Stromal cell of bone marrow (primary cell): ENCODE measurements at regions not wholly inside any gene's neighbourhood (a gene's known extent, or its start where the extent isn't known, plus 50 kb on each side); places are given as distances from the start of the nearest gene placed in this dataset.

Source experiments
- DNase-seq: peaks from one replicate; pipeline ENCODE4 v3.0.0-alpha.2; 2012; ENCODE audit warnings: low read depth

GRCh38 chr9:99720455-99721050 lies 101.1 kb upstream of the NR4A3 start:
- DNase-seq, result peak; percentile 33

GRCh38 chr9:99721898-99722297 lies 99.8 kb upstream of the NR4A3 start:
- DNase-seq, result no peak

DNA sequence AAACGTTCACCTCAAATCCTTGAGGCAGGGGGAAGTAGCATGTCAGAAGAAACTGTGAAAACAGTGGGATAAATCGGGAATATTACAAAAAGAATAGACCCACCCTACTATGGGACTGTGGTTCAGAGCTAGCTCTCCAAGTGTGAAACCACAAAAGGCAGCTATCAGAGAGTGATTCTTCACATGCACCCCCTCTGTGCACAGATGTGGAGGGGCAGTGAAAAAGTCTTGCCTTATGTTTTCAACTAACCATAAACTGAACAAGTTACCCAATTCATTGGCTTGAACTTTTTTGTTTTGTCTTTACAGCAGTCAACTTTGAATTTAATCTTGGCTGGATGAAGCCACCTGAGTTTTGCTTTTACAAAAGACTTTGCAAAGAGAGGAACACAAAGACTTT lies 98.8 kb upstream of the NR4A3 start:
- no peak for DNase-seq

GRCh38 chr9:99724640-99725039 lies 97.0 kb upstream of the NR4A3 start:
- no peak for DNase-seq

- DNase-seq, result no peak
Measured at GRCh38 chr9:99725852-99726251, 95.8 kb upstream of the NR4A3 start.

GRCh38 chr9:99726758-99727157 lies 94.9 kb upstream of the NR4A3 start:
- no peak for DNase-seq

GRCh38 chr9:99730062-99730461 lies 91.6 kb upstream of the NR4A3 start:
- DNase-seq, result no peak

DNA sequence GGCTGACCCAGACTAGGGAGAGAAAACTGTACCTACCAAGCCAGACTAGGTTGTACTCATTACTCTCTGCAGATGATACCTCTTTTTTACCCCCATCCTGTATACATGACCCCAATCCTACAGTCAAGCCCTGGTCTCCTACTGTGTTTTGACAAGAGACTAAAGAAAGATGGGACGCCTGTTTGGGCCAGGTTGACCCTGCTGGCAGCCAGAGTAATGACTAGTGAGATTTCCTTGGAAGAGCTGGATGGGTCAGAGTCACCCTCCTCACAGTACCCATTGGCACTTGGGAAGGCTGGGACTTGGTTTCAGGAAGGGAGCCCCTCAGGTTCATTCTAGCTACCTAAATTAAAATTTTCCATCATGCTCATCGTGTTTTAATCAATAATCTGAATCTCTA lies 89.7 kb upstream of the NR4A3 start:
- DNase-seq, result no peak

- DNase-seq, result no peak
Measured at GRCh38 chr9:99732715-99733114, 89.0 kb upstream of the NR4A3 start.

DNA sequence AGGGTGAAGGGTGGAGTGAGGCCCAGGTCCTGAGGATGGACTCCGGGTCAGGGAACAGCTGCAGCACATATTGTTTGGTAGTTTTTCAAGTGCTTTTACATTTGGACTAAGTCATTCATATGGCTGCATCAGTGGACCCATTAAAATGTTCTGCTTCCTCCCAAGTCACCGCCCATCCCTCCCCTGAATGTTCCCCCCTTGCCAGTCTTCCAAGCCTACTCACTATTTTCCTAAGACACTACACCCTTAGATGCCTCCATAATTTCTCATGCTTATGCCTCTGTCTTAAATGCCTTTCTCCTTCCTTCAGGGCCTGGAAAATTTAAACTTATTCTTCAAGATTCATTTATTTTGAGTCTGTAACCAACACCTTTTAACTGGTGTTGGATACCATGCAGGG lies 86.6 kb upstream of the NR4A3 start:
- DNase-seq, result no peak

DNA sequence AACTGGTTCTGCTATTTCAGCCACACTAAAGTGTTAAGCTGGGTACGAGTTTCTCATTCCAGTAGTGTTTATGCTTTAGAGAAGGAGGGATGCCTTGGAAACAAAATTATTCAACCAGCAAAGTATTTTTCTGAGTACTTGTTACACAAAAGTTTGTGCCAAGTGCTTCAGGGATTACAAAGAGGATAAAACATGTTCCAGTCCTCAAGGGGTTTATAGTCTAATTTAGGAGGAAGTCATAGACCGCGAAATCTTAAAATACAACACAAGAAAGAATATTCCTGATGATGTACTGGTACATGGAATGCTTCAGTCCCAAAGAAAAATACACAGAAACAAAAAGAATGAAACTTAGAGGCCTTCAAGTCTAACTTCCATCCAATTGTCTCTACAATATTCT lies 85.4 kb upstream of the NR4A3 start:
- peak; percentile 58 for DNase-seq

GRCh38 chr9:99737649-99738048 lies 84.0 kb upstream of the NR4A3 start:
- DNase-seq, result no peak

GRCh38 chr9:99743006-99743405 lies 78.7 kb upstream of the NR4A3 start:
- no peak for DNase-seq

DNA sequence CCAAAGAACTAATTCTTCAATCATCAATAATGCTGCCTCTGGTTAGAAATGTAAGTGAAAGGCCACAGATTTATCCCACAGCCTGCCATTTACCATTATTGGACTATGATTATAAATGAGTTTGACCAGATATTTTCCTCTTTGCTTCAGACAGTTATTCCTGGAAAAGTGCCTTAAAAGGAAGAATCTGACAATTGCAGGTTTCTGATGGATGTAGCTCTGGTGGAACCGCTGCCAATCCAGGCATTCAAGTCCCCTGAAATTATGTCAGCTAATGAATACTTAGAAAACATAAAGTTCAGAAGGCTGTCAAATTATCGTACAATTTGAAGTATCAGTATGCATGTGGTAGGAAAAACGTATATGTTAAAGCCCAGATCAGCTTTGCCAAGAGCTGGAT lies 78.2 kb upstream of the NR4A3 start:
- no peak for DNase-seq

- DNase-seq, result no peak
Measured at GRCh38 chr9:99744132-99744531, 77.6 kb upstream of the NR4A3 start.

DNA sequence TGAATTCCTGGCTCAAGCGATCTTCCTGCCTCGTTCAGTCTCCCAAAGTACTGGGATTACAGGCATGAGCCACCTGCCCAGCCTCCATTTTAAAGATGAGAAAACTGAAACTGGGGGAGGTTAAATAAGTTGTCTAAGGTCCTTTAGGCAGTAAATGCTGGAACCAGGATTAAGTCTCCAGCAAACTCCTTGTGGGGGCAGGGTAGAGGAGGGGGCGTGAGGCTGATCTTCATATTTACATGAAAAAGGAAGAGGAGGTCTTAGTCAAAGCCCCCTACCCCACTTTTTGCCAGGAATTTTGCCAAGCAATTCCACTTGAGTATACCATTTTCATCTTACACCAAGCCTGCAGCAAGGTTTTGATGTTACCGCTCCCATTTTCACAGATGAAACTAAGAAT lies 76.6 kb upstream of the NR4A3 start:
- DNase-seq, result no peak

DNA sequence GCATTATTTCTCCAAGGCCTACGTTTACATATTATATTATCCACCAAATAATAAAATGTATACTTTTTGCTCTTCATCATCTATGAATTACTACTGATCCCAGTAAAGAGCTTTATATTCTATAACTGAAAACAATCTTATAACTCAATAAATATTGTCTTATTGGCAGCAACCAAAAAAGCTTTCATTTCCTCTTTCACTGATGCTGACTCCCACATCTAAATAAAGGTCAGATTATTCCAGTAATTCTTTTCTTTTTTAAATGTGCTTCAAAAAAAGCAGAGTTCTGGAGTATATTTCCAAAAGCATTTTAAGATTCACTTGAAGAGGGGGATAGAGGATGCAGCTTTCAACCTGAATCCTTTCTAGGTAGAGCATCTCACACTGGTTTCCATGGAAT lies 75.3 kb upstream of the NR4A3 start:
- no peak for DNase-seq

DNA sequence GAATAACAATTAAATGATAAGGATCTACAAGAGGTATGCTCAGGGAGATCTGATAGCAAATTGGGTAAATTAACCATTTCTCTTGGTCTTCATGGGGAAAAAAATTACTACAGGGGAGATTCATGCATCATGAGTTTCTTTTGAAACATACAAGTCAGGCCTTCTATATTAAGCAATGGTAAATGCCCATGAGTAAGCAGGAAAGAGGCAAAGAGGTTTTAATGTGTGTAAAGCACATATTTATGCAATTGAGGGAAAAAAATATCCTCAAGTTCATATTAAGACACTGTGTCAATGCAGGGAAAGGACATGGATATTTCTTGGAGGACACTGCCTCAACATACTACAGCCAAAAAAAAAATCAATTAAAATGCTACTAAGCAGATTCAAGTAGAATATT lies 73.4 kb upstream of the NR4A3 start:
- DNase-seq, result no peak

DNA sequence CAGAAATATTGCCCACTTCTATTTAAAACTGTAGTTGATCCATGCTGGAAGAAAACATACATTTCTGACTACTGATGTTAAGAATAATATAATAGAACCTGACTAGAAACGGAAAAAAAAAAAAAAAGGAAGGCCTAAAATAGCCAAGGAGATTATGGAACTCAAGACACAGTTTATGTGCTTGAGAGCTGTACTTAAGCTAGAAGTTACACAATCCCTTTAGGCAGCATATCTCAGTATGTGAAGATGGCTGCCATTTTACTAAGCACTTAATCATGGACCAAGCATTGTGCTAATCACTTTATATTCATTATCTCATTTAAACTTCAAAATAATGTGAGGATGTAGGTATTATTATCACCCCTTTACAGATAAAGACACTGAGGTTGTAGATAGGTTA lies 73.0 kb upstream of the NR4A3 start:
- DNase-seq, result no peak

GRCh38 chr9:99749641-99750040 lies 72.0 kb upstream of the NR4A3 start:
- DNase-seq, result no peak

DNA sequence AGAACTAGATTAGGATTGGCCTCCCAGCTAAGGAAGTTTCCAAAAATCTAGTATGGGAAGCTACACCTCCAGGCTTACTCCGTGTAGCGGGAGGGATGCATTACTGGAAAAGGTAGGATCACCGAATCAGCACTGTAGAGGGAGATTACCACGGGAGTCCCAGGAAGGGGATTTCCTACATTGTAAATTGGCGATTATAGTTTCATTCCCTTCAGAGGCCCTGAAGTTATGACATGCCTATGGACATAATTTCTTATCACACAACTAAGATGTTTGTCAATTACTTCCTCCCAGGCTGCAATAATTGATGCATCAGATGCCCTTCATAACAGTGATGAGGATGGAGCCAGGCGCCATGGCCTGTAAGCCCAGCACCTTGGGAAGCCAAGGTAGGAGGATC lies 71.2 kb upstream of the NR4A3 start:
- DNase-seq, result no peak

- DNase-seq, result peak; percentile 81
Measured at GRCh38 chr9:99752417-99753109, 69.1 kb upstream of the NR4A3 start.

DNA sequence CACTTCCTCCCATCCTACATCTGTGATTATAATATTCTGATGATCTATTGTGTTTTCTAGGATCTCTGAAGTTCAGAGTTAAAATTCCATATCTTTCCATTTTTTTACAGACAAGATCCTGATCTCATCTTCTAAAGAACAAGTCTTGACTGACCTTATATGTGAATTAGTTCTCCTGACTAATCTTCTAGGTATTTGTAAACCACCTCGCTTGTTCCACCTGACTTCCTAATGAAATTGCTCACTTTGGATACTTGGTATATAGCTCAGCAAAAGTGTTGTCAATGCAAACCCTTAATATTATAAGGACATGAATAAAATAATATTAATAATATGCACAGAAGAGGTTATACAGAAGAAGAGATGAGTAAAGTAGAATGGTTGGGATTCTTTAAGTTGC lies 68.2 kb upstream of the NR4A3 start:
- DNase-seq, result no peak

- DNase-seq, result no peak
Measured at GRCh38 chr9:99760421-99760820, 61.3 kb upstream of the NR4A3 start.
